Adrenal gland (tissue), 5 donors: ENCODE measurements at regions not wholly inside any gene's neighbourhood (a gene's known extent, or its start where the extent isn't known, plus 50 kb on each side); places are given as distances from the start of the nearest gene placed in this dataset.

Experiments used
- CTCF ChIP-seq, 6 experiments: fragments of 450-650 bp in 4 of 6; fragments of 200-600 bp in 2 of 6; sonication (generic) in 1 of 6; IDR thresholded peaks; 1 replicate in 5 of 6; 2 replicates in 1 of 6; pipeline versions ENCODE4 v1.5.1 to v1.8.0; 2016 to 2021; ENCODE audit warnings: antibody characterized with exemption in 6 of 6, mild to moderate bottlenecking in 2 of 6, moderate library complexity in 1 of 6
- POLR2A ChIP-seq, 2 donors: fragments of 450-650 bp; IDR thresholded peaks; one replicate each; pipeline ENCODE4 v1.6.1; 2017; ENCODE audit warnings: antibody characterized with exemption in 2 of 2, mild to moderate bottlenecking in 2 of 2, moderate library complexity in 1 of 2
- donor health status: DM: no; HTN: no; CAD: no.

DNA sequence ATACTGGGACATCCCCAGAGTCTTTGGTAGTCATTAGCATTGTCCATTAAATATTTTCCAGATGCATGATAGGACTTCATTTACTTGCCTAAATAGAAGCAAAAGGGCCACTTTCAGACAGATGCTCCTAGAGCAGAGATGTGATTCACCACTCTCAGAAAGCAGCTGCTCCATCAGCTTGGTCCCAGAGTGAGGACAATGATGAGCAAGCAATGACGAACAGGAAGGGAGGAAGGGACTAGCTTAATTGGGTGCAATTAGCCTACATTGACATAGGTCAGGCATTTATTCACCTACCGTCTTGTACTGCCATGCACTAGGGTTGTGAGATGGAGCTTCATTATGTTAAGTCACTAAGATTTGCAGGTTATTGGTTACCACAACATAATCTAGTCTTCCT lies 85.1 kb upstream of the PLXNA2 start:
- TF ChIP-seq POLR2A (IDR thresholded peaks at IDR 0.05): no peak
- no peak for TF ChIP-seq CTCF (IDR thresholded peaks at IDR 0.05)
